H54 (cell line): ENCODE measurements at regions not wholly inside any gene's neighbourhood (a gene's known extent, or its start where the extent isn't known, plus 50 kb on each side); places are given as distances from the start of the nearest gene placed in this dataset.
A peak's percentile ranks its signal among the peaks of the same experiment; 100 is the strongest.

Experiments
- DNase-seq: peaks from one replicate; pipeline ENCODE4 v3.0.0; 2011; ENCODE audit warnings: low spot score, mixed read lengths; ENCODE audit not compliant: insufficient read length
- FAIRE-seq: peaks from 3 replicates; lab custom pipeline; 2011; peaks lifted over from hg19 to GRCh38; lab: Jason Lieb, UNC
- POLR2A ChIP-seq: IDR thresholded peaks from 2 replicates; pipeline ENCODE4 v1.6.1; 2011; ENCODE audit warnings: low read depth, mild to moderate bottlenecking, low read length

- DNase-seq (no peak), FAIRE-seq (no peak)
- TF ChIP-seq POLR2A: no peak
Measured at GRCh38 chr2:160696087-160696452, 202.5 kb upstream of the RBMS1 start.

GRCh38 chr2:160697817-160698216 lies 204.2 kb upstream of the RBMS1 start:
- DNase-seq (no peak), FAIRE-seq (peak; percentile 6)
- no peak for TF ChIP-seq POLR2A

GRCh38 chr2:160700021-160700814 lies 206.6 kb upstream of the RBMS1 start:
- FAIRE-seq (no peak), DNase-seq (no peak)
- TF ChIP-seq POLR2A: no peak

- no peak for TF ChIP-seq POLR2A
- DNase-seq (no peak), FAIRE-seq (no peak)
Measured at GRCh38 chr2:160701822-160702221, 208.2 kb upstream of the RBMS1 start.

GRCh38 chr2:160702754-160703153 lies 209.1 kb upstream of the RBMS1 start:
- TF ChIP-seq POLR2A: no peak
- FAIRE-seq (no peak), DNase-seq (no peak)

- no peak for DNase-seq
- no peak for TF ChIP-seq POLR2A
- no peak for FAIRE-seq
Measured at GRCh38 chr2:160703648-160704585, 210.3 kb upstream of the RBMS1 start.

- DNase-seq (no peak), FAIRE-seq (no peak)
- no peak for TF ChIP-seq POLR2A
Measured at GRCh38 chr2:160715428-160715827, 221.8 kb upstream of the RBMS1 start.

- peak; percentile 18 for DNase-seq
- no peak for TF ChIP-seq POLR2A
- FAIRE-seq: peak; percentile 99
Measured at GRCh38 chr2:160719116-160719515, 225.5 kb upstream of the RBMS1 start.

GRCh38 chr2:160720098-160720497 lies 226.5 kb upstream of the RBMS1 start:
- no peak for FAIRE-seq
- no peak for DNase-seq
- TF ChIP-seq POLR2A: no peak

- TF ChIP-seq POLR2A: no peak
- FAIRE-seq: no peak
Measured at GRCh38 chr2:160721089-160722040, 227.8 kb upstream of the RBMS1 start.

GRCh38 chr2:160726046-160726445 lies 232.4 kb upstream of the RBMS1 start:
- TF ChIP-seq POLR2A: no peak
- DNase-seq (no peak), FAIRE-seq (no peak)

More at GRCh38 chr2:160721089-160722040, 227.8 kb upstream of the RBMS1 start:
- DNase-seq: no peak

GRCh38 chr2:160730296-160730995 lies 236.8 kb upstream of the RBMS1 start:
- FAIRE-seq (peak; percentile 43), DNase-seq (no peak)
- TF ChIP-seq POLR2A: no peak

GRCh38 chr2:160731415-160731814 lies 237.8 kb upstream of the RBMS1 start:
- DNase-seq: no peak
- TF ChIP-seq POLR2A: no peak
- FAIRE-seq: no peak
